ENCODE measurements at regions not wholly inside any gene's neighbourhood (a gene's known extent, or its start where the extent isn't known, plus 50 kb on each side); places are given as distances from the start of the nearest gene placed in this dataset.

GRCh38 chr5:124692324-124692723 lies 54.1 kb downstream of the ZNF608 start:
- no peak for TF ChIP-seq BACH1 (IDR thresholded peaks at IDR 0.05; ENCODE audit: low read length)
- TF ChIP-seq CBX5 (IDR thresholded peaks at IDR 0.05; ENCODE audit: low read depth, low read length), result no peak
- TF ChIP-seq SUZ12 (IDR thresholded peaks at IDR 0.05; ENCODE audit: low read length), result no peak
- no peak for TF ChIP-seq MAFK (IDR thresholded peaks at IDR 0.05; ENCODE audit: low read depth, low read length)
- no peak for TF ChIP-seq RXRA (IDR thresholded peaks at IDR 0.05; ENCODE audit: insufficient read depth, low read depth, low read length)
- TF ChIP-seq CTCF (IDR thresholded peaks at IDR 0.05; ENCODE audit: control extremely low read depth in 1 of 3, insufficient read depth in 1 of 3, low read depth in 1 of 3, low read length in 3 of 3), result no peak
- no peak for TF ChIP-seq JUND (IDR thresholded peaks at IDR 0.05; ENCODE audit: low read length)
- TF ChIP-seq GABPA (IDR thresholded peaks at IDR 0.05; ENCODE audit: borderline replicate concordance, insufficient read depth, low read length), result no peak
- TF ChIP-seq NRF1 (IDR thresholded peaks at IDR 0.05; ENCODE audit: low read depth, low read length), result no peak
- TF ChIP-seq EZH2 (IDR thresholded peaks at IDR 0.05; ENCODE audit: low read depth, low read length, severe bottlenecking), result no peak
- no peak for TF ChIP-seq HDAC2 (IDR thresholded peaks at IDR 0.05; ENCODE audit: borderline replicate concordance in 1 of 2, low read depth in 2 of 2, low read length in 2 of 2)

Data from H1 (cell line).